ENCODE measurements at regions not wholly inside any gene's neighbourhood (a gene's known extent, or its start where the extent isn't known, plus 50 kb on each side); places are given as distances from the start of the nearest gene placed in this dataset.

GRCh38 chr11:112694813-112695212, 266.4 kb upstream of the NCAM1 start:
- no peak for TF ChIP-seq CTCF (IDR thresholded peaks at IDR 0.05)
- TF ChIP-seq POLR2AphosphoS5 (IDR thresholded peaks at IDR 0.05; ENCODE audit: low read depth, low read length), result no peak
- TF ChIP-seq TCF7L2 (IDR thresholded peaks at IDR 0.05; ENCODE audit: low read depth, low read length), result no peak
- TF ChIP-seq REST (IDR thresholded peaks at IDR 0.05; ENCODE audit: insufficient read depth in 1 of 2, low read depth in 2 of 2, low read length in 1 of 2), result no peak
- TF ChIP-seq SIN3A (IDR thresholded peaks at IDR 0.05; ENCODE audit: borderline replicate concordance, insufficient read depth, low read depth, low read length), result no peak
- ATAC-seq (no peak), DNase-seq (ENCODE audit: low read depth, low spot score) (no peak)
- no TSS peak for BruUV-seq (replicated peaks)
- ChIA-PET POLR2A (no interaction called here), CTCF (no interaction called here)
- in situ Hi-C loops (cut with HindIII; ENCODE audit: low pct_unique_long_range_greater_than_20kb, low sequenced_read_pairs), result no loop called here
- no peaks in the 10 kb centered on the region for H3K27me3 ChIP-seq (ENCODE audit: control insufficient read depth, insufficient read depth, low read length)
- H3K9me3 ChIP-seq (ENCODE audit: control insufficient read depth, insufficient read depth, low read depth, low read length), result no peaks in the 10 kb centered on the region
- no peak overlapping the region for H3K4me3 ChIP-seq (ENCODE audit: low read depth in 2 of 2, low read length in 2 of 2)
- H3K36me3 ChIP-seq (ENCODE audit: control insufficient read depth, insufficient read depth, low read length), result no peaks in the 10 kb centered on the region
- no peak overlapping the region for H3K27ac ChIP-seq (ENCODE audit: low read length)
- no peaks in the 10 kb centered on the region for H3K4me1 ChIP-seq (ENCODE audit: control insufficient read depth, insufficient read depth, low read length)
- intact Hi-C loops (cut with micrococcal nuclease; ENCODE audit: unreplicated experiment), result no loop called here

GRCh38 chr11:112697391-112698178, 263.6 kb upstream of the NCAM1 start:
- intact Hi-C loops (cut with micrococcal nuclease; ENCODE audit: unreplicated experiment), result no loop called here
- Histone ChIP-seq H3K27ac (ENCODE audit: low read length) (no peak overlapping the region), H3K9me3 (ENCODE audit: control insufficient read depth, insufficient read depth, low read depth, low read length) (no peaks in the 10 kb centered on the region), H3K4me1 (ENCODE audit: control insufficient read depth, insufficient read depth, low read length) (no peaks in the 10 kb centered on the region), H3K4me3 (ENCODE audit: low read depth in 2 of 2, low read length in 2 of 2) (no peak overlapping the region), H3K36me3 (ENCODE audit: control insufficient read depth, insufficient read depth, low read length) (no peaks in the 10 kb centered on the region), H3K27me3 (ENCODE audit: control insufficient read depth, insufficient read depth, low read length) (no peaks in the 10 kb centered on the region)
- ATAC-seq, result no peak
- no peak for DNase-seq (ENCODE audit: low read depth, low spot score)
- in situ Hi-C loops (cut with HindIII; ENCODE audit: low pct_unique_long_range_greater_than_20kb, low sequenced_read_pairs), result no loop called here
- BruUV-seq (replicated peaks), result no TSS peak
- TF ChIP-seq SIN3A (IDR thresholded peaks at IDR 0.05; ENCODE audit: borderline replicate concordance, insufficient read depth, low read depth, low read length) (no peak), CTCF (IDR thresholded peaks at IDR 0.05) (peak; percentile 17; the same call in 1 of the 2 replicates), TCF7L2 (IDR thresholded peaks at IDR 0.05; ENCODE audit: low read depth, low read length) (no peak)
- CTCF ChIA-PET, result no interaction called here
- POLR2A ChIA-PET, result no interaction called here
